ENCODE measurements at regions not wholly inside any gene's neighbourhood (a gene's known extent, or its start where the extent isn't known, plus 50 kb on each side); places are given as distances from the start of the nearest gene placed in this dataset.

- no peak overlapping the region for H3K4me3 ChIP-seq (ENCODE audit: low read depth, low read length, poor library complexity, severe bottlenecking)
- H4K20me1 ChIP-seq (ENCODE audit: insufficient read depth, low read length) = no peaks in the 10 kb centered on the region
- H2AFZ ChIP-seq (ENCODE audit: low read length) = no peak overlapping the region
- no peak overlapping the region for H3K4me2 ChIP-seq (ENCODE audit: low read length)
- no peaks in the 10 kb centered on the region for H3K9me2 ChIP-seq (ENCODE audit: insufficient read depth, low read length)
- TF ChIP-seq, protein P1, sequence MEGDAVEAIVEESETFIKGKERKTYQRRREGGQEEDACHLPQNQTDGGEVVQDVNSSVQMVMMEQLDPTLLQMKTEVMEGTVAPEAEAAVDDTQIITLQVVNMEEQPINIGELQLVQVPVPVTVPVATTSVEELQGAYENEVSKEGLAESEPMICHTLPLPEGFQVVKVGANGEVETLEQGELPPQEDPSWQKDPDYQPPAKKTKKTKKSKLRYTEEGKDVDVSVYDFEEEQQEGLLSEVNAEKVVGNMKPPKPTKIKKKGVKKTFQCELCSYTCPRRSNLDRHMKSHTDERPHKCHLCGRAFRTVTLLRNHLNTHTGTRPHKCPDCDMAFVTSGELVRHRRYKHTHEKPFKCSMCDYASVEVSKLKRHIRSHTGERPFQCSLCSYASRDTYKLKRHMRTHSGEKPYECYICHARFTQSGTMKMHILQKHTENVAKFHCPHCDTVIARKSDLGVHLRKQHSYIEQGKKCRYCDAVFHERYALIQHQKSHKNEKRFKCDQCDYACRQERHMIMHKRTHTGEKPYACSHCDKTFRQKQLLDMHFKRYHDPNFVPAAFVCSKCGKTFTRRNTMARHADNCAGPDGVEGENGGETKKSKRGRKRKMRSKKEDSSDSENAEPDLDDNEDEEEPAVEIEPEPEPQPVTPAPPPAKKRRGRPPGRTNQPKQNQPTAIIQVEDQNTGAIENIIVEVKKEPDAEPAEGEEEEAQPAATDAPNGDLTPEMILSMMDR (conservative IDR thresholded peaks at IDR 0.05; ENCODE audit: low read length) = peak; percentile 88
- no peak for TF ChIP-seq EZH2phosphoT487 (IDR thresholded peaks at IDR 0.05; ENCODE audit: borderline replicate concordance, low read depth, low read length)
- no peaks in the 10 kb centered on the region for H3K9me3 ChIP-seq (ENCODE audit: low read length)
- intact Hi-C loops (cut with micrococcal nuclease; ENCODE audit: unreplicated experiment) = loop anchor here (10.0 kb wide), 2 partner anchors 609 to 1819 kb away; no protein-coding TSS in a partner anchor
- CTCF ChIA-PET (ENCODE audit: unreplicated experiment) = no interaction called here
- POLR2A ChIA-PET = no interaction called here
- H3K4me1 ChIP-seq (ENCODE audit: insufficient read depth, low read length, poor library complexity, severe bottlenecking) = no peaks in the 10 kb centered on the region
- H3K36me3 ChIP-seq (ENCODE audit: insufficient read depth, low read length) = no peaks in the 10 kb centered on the region
- peak; percentile 47 for DNase-seq (ENCODE audit: low spot score)
- H3K27ac ChIP-seq (ENCODE audit: low read depth, low read length, poor library complexity, severe bottlenecking) = no peak overlapping the region
- no TSS peak for BruUV-seq (replicated peaks)
- no peaks in the 10 kb centered on the region for H3K79me2 ChIP-seq (ENCODE audit: insufficient read depth, low read depth, low read length)
These were observed 63.3 kb upstream of the GALNT5 start for GRCh38 chr2:157194097-157194688.

GRCh38 chr2:157194844-157195243 is 62.7 kb upstream of the GALNT5 start:
- Histone ChIP-seq H3K79me2 (ENCODE audit: insufficient read depth, low read depth, low read length) (no peaks in the 10 kb centered on the region), H2AFZ (ENCODE audit: low read length) (no peak overlapping the region), H4K20me1 (ENCODE audit: insufficient read depth, low read length) (no peaks in the 10 kb centered on the region), H3K9me3 (ENCODE audit: low read length) (no peaks in the 10 kb centered on the region), H3K4me2 (ENCODE audit: low read length) (no peak overlapping the region), H3K9me2 (ENCODE audit: insufficient read depth, low read length) (no peaks in the 10 kb centered on the region), H3K4me1 (ENCODE audit: insufficient read depth, low read length, poor library complexity, severe bottlenecking) (no peaks in the 10 kb centered on the region), H3K27ac (ENCODE audit: low read depth, low read length, poor library complexity, severe bottlenecking) (no peak overlapping the region), H3K36me3 (ENCODE audit: insufficient read depth, low read length) (no peaks in the 10 kb centered on the region), H3K4me3 (ENCODE audit: low read depth, low read length, poor library complexity, severe bottlenecking) (no peak overlapping the region)
- no peak for TF ChIP-seq EZH2phosphoT487 (IDR thresholded peaks at IDR 0.05; ENCODE audit: borderline replicate concordance, low read depth, low read length)
- TF ChIP-seq, protein P1 (conservative IDR thresholded peaks at IDR 0.05; ENCODE audit: low read length) = no peak
- intact Hi-C loops (cut with micrococcal nuclease; ENCODE audit: unreplicated experiment) = loop anchor here (10.0 kb wide), 2 partner anchors 610 to 1820 kb away; no protein-coding TSS in a partner anchor
- no peak for DNase-seq (ENCODE audit: low spot score)
- ChIA-PET CTCF (ENCODE audit: unreplicated experiment) (no interaction called here), POLR2A (no interaction called here)
- no TSS peak for BruUV-seq (replicated peaks)

- no peak overlapping the region for H2AFZ ChIP-seq (ENCODE audit: low read length)
- no peak overlapping the region for H3K27ac ChIP-seq (ENCODE audit: low read depth, low read length, poor library complexity, severe bottlenecking)
- H3K4me1 ChIP-seq (ENCODE audit: insufficient read depth, low read length, poor library complexity, severe bottlenecking) = no peaks in the 10 kb centered on the region
- H3K79me2 ChIP-seq (ENCODE audit: insufficient read depth, low read depth, low read length) = no peaks in the 10 kb centered on the region
- H3K36me3 ChIP-seq (ENCODE audit: insufficient read depth, low read length) = no peaks in the 10 kb centered on the region
- H3K9me3 ChIP-seq (ENCODE audit: low read length) = no peaks in the 10 kb centered on the region
- intact Hi-C loops (cut with micrococcal nuclease; ENCODE audit: unreplicated experiment) = loop anchor here (10.0 kb wide), 2 partner anchors 612 to 1822 kb away; no protein-coding TSS in a partner anchor
- H3K4me3 ChIP-seq (ENCODE audit: low read depth, low read length, poor library complexity, severe bottlenecking) = no peak overlapping the region
- CTCF ChIA-PET (ENCODE audit: unreplicated experiment) = no interaction called here
- no peak for DNase-seq (ENCODE audit: low spot score)
- no peaks in the 10 kb centered on the region for H4K20me1 ChIP-seq (ENCODE audit: insufficient read depth, low read length)
- H3K9me2 ChIP-seq (ENCODE audit: insufficient read depth, low read length) = no peaks in the 10 kb centered on the region
- BruUV-seq (replicated peaks) = no TSS peak
- no peak for TF ChIP-seq EZH2phosphoT487 (IDR thresholded peaks at IDR 0.05; ENCODE audit: borderline replicate concordance, low read depth, low read length)
- TF ChIP-seq, protein P1 (conservative IDR thresholded peaks at IDR 0.05; ENCODE audit: low read length) = no peak
- POLR2A ChIA-PET = no interaction called here
- no peak overlapping the region for H3K4me2 ChIP-seq (ENCODE audit: low read length)
These were observed 60.5 kb upstream of the GALNT5 start for GRCh38 chr2:157196956-157197355.

Measured in OCI-LY7 (cell line).